Stimulated activated naive CD8-positive, alpha-beta T cell treated with anti-CD3 and anti-CD28 coated beads, Interleukin-15, amount 100 ng/mL, for 72 hours (primary cell): ENCODE measurements at regions not wholly inside any gene's neighbourhood (a gene's known extent, or its start where the extent isn't known, plus 50 kb on each side); places are given as distances from the start of the nearest gene placed in this dataset.
"Not testable (repeated sequence)": the region's sequence is repeated elsewhere in the genome, so short reads cannot be mapped to it uniquely, and the experiment has no call there.

ENCODE experiments used
- ATAC-seq: fragments of 150-1000 bp; cut with Tn5 transposase; 2 replicates; pipeline ENCODE4 v1.10.0; 2021; ENCODE audit warnings: mild to moderate bottlenecking, moderate library complexity
- DNase-seq, 2 donors: peaks; one replicate each; pipeline ENCODE4 v3.0.0; 2021 to 2022
- H3K27ac Mint-ChIP-seq, 2 donors: one replicate each; pipeline ENCODE4 v1.8.0; 2022; ENCODE audit warnings: mild to moderate bottlenecking in 2 of 2, mixed read lengths in 2 of 2, moderate library complexity in 2 of 2
- H3K27me3 Mint-ChIP-seq: one replicate; pipeline ENCODE4 v1.8.0; 2022; ENCODE audit warnings: mixed read lengths
- H3K4me1 Mint-ChIP-seq: one replicate; pipeline ENCODE4 v1.8.0; 2022; ENCODE audit warnings: mild to moderate bottlenecking, mixed read lengths
- H3K4me3 Mint-ChIP-seq, 2 donors: one replicate each; pipeline ENCODE4 v1.8.0; 2022; ENCODE audit warnings: mild to moderate bottlenecking in 2 of 2, mixed read lengths in 2 of 2, moderate library complexity in 1 of 2
- H3K9me3 Mint-ChIP-seq, 2 donors: one replicate each; pipeline ENCODE4 v1.8.0; 2022; ENCODE audit warnings: mixed read lengths in 2 of 2

DNA sequence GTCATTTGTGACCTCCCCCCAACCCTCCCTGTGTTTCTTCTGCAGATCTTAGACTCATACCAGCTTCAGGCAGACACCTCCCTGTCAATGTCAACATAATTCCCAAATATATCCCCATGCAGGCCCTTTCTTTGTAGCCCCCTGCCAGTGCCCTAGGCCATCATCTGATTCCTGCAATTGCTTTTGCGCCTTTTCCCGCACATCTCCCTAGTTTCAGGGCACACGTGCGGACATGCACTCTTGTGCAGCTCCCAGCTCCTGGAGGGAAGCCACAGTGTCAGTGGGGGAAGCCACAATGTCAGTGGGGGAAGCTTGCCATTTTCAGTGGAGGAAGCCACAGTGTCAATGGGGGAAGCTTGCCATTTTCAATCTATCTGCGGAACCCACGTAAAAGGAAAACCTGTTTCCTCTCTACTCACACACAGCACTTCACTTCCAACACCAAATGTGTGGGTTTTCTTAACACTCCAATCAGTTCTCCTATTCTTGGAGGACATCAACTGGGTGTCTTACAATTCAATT is 256.4 kb downstream of the ACKR3 start:
- ATAC-seq: no peak
- no peak overlapping the region for H3K4me3 Mint-ChIP-seq
- H3K4me1 Mint-ChIP-seq: no peaks in the 10 kb centered on the region
- H3K9me3 Mint-ChIP-seq: peaks cover 6 to 11% of the 10 kb centered on the region in 2 donors
- no peak for DNase-seq
- no peaks in the 10 kb centered on the region for H3K27me3 Mint-ChIP-seq
- no peak overlapping the region for H3K27ac Mint-ChIP-seq

DNA sequence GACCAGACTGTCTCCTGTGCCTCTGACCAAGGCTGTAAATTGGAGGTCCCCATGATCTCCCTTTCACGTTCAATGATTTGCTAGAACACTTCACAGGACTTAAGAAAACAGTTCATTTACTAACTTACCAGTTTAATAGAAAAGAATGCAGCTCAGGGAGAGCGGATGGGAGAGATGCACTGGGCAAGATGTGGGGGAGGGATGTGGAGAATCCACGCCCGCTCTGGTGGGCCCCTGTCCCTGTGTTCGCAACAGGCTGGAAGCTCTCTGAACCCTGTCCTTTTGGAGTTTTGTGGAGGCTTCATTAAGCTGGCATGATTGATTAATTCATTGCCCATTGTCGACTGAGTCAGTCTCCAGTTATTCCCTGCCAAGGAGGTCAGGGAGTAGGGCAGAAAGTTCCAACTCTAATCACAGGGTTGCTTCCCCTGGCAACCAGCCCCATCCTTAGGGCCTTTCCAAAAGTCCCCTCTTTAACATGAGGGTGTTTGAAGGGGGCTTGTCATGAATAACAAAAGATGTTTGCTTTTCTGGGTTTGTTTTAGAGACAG is 257.1 kb downstream of the ACKR3 start:
- Mint-ChIP-seq H3K4me3 (no peak overlapping the region), H3K9me3 (peaks cover 6 to 8% of the 10 kb centered on the region in 2 donors), H3K27ac (no peak overlapping the region), H3K27me3 (peaks cover 2% of the 10 kb centered on the region), H3K4me1 (no peaks in the 10 kb centered on the region)
- ATAC-seq (no peak), DNase-seq (no peak)

DNA sequence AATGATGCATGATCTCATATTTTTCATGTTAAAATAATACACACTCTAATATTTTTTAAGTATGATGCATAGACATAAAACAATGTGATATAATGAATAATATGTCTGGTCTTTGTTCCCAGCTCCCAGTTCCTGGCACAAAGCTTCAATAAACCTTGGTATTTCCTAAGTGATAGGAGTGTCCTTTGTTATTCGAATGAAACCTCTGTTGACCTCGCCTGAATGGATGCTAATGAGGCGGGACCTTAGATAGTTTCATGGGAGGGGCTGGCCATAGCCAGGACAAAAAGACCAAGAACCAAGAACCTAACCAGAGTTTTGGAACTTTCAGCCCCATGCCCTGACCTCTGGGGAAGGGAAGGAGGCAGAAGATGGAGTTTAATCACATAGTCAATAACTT is 257.7 kb upstream of the COPS8 start:
- Mint-ChIP-seq H3K4me3 (no peak overlapping the region), H3K27me3 (peaks cover 9% of the 10 kb centered on the region), H3K4me1 (no peaks in the 10 kb centered on the region), H3K9me3 (no peaks in the 10 kb centered on the region), H3K27ac (peak overlapping the region in 1 of 2 donors; percentile 57)
- ATAC-seq: no peak
- DNase-seq: no peak

DNA sequence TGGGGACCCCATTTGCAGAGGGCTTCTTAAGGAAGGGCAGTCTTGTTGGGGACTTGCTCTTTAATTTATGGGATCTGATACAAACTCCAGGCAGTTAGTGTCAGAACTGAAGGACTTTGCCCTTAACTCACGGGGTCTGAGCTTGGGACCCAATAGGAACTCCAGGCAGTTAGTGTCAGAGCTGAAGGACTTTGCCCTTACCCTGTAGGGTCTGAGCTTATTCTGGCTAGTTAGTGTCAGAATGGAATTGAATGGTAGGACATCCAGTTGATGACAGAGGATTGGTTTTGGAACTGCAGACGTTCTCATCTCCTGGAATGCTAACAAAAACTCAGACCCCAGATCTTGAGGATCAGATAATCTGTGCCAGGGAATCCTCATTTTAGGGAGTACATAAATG is 256.9 kb upstream of the COPS8 start:
- DNase-seq (no peak), ATAC-seq (no peak)
- Mint-ChIP-seq H3K27me3 (peaks cover 9% of the 10 kb centered on the region), H3K27ac (no peak overlapping the region), H3K4me3 (no peak overlapping the region), H3K4me1 (no peaks in the 10 kb centered on the region), H3K9me3 (no peaks in the 10 kb centered on the region)

DNA sequence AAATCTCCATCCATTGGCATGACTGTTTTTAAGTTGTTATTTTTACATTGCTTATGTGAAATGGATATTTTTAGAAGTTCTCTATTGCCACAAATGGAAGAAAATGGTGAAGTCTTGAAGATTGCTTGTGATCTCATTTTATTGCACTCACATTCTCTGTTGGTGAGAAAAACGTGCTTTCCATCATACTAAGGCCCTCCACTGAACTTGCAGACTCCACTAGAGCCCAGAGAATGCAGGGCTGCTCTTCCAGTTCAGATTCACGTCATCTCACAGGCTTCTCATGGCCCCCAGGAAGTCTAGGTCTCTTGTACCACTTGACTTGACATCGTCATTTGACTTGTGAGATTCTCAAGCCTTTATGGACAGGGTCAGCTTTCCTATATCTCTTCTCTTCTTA is 254.8 kb upstream of the COPS8 start:
- no peak for ATAC-seq
- peaks cover 0 to 3% of the 10 kb centered on the region in 2 donors for H3K9me3 Mint-ChIP-seq
- no peak overlapping the region for H3K4me3 Mint-ChIP-seq
- H3K27me3 Mint-ChIP-seq: peaks cover 9% of the 10 kb centered on the region
- no peak for DNase-seq
- no peak overlapping the region for H3K27ac Mint-ChIP-seq
- no peaks in the 10 kb centered on the region for H3K4me1 Mint-ChIP-seq

DNA sequence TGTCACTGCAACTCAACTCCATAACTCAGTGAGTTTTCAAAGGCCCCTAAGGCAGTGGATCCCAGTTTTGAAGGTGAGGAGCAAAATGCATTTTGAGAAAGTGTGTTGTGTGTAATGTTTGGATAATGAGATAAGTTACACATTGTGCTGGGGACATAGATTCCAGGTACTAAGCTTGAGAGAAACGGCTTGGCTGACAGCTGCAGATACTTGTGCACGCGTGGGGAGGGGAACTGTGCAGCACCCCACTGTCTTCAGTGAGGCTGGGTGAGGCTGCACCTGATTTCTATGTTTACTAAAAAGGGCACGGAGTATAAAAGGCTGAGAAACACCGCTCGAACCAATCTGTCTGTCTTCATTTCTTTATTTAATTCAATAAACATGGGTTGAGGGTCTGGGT is 254.0 kb upstream of the COPS8 start:
- Mint-ChIP-seq H3K9me3 (peaks cover 0 to 8% of the 10 kb centered on the region in 2 donors), H3K27ac (no peak overlapping the region), H3K4me1 (no peaks in the 10 kb centered on the region), H3K4me3 (no peak overlapping the region), H3K27me3 (peaks cover 9% of the 10 kb centered on the region)
- DNase-seq (no peak), ATAC-seq (no peak)

DNA sequence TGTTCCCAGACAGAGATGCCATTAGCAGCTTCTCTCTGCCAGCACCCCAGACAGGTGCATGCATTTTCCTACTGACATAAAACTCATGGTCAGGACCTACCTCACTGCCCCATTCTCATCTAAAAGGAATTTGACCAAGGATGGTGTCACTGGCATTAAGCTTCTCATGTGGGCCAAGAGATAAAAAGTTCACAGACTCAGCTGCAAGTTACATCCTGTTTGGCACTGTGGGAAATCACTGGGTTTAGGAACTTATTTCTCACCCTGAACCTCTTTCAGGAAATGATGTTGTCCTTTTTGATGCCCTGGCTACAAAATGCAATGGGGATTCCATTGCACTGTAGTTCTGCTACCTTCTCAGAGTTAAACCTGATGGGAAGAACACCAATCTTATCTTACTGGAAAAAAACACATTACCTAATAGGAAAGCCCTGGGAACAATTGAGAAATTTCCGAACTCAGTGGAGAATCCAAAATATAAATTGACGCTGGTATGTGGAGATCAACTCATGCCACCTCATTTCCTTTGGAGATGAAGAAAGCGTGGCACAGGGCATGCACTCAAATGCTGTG is 252.1 kb upstream of the COPS8 start:
- Mint-ChIP-seq H3K4me1 (no peaks in the 10 kb centered on the region), H3K27ac (no peak overlapping the region), H3K9me3 (peaks cover 0 to 8% of the 10 kb centered on the region in 2 donors), H3K4me3 (no peak overlapping the region), H3K27me3 (peaks cover 17% of the 10 kb centered on the region)
- no peak for ATAC-seq
- DNase-seq: no peak

DNA sequence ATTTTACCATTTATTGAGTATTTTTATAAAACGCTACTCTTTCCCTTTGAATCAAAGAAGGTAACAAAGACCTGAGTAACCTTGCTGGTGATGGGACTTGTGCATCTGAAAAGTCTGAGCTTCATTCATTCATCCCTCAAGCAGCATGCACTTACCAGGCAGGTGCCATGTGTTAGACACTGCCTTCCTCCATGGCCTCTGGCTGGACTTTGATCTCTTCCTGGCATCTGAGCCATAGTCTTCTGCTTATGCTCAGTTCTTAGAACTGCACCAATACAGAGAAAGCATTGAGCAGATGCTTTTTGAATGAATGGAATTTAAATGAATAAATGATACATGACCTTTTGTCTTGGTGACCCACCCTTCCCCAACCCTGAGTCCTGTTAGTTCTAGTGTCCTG is 251.4 kb upstream of the COPS8 start:
- H3K27ac Mint-ChIP-seq: no peak overlapping the region
- ATAC-seq: no peak
- no peak for DNase-seq
- no peak overlapping the region for H3K4me3 Mint-ChIP-seq
- peaks cover 17% of the 10 kb centered on the region for H3K27me3 Mint-ChIP-seq
- H3K9me3 Mint-ChIP-seq: peaks cover 0 to 8% of the 10 kb centered on the region in 2 donors
- no peaks in the 10 kb centered on the region for H3K4me1 Mint-ChIP-seq

DNA sequence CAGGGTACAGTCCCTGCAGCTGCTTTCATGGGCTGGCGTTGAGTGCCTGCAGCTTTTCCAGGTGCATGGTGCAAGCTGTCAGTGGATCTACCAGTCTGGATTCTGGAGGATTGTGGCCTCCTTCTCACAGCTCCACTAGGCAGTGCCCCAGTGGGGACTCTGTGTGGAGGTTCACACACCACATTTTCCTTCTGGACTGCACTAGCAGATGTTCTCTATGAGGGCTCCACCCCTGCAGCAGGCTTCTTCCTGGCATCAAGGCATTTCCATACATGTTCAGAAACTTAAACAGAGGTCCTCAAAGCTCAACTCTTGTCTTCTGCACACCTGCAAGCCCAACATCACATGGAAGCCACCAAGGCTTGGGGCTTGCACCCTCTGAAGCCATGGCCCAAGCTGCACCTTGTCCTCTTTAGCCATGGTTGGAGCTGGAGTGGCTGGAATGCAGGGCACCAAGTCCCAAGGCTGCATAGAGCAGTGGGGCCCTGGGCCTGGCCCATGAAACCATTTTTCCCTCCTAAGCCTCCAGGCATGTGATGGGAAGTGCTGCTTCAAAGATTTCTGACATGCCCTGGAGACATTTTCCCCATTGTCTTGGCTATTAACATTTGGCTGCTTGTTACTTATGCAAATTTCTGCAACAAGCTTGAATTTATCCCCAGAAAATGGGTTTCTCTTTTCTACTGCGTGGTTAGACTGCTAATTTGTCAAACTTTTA is 250.2 kb upstream of the COPS8 start:
- no peak for ATAC-seq
- no peak overlapping the region for H3K4me3 Mint-ChIP-seq
- no peaks in the 10 kb centered on the region for H3K4me1 Mint-ChIP-seq
- peaks cover 0 to 8% of the 10 kb centered on the region in 2 donors for H3K9me3 Mint-ChIP-seq
- peaks cover 17% of the 10 kb centered on the region for H3K27me3 Mint-ChIP-seq
- H3K27ac Mint-ChIP-seq: no peak overlapping the region
- no peak for DNase-seq

DNA sequence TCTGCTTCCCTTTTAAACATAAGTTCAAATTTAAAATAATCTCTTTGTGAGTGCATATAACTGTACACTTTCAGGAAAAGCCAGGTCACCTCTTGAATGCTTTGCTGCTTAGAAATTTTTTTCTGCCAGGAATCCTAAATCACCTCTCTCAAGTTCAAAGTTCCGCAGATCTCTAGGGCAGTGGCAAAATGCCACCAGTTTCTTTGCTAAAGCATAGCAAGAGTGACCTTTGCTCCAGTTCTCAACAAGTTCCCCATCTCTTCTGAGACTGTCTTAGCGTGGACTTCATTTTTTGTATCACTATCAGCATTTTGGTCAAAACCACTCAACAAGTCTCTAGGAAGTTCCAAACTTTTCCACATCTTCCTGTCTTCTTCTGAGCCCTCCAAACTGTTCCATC is 249.7 kb upstream of the COPS8 start:
- H3K27ac Mint-ChIP-seq, DNase-seq, H3K4me3 Mint-ChIP-seq, ATAC-seq, H3K4me1 Mint-ChIP-seq, H3K9me3 Mint-ChIP-seq: not testable (repeated sequence)
- peaks cover 17% of the 10 kb centered on the region for H3K27me3 Mint-ChIP-seq

DNA sequence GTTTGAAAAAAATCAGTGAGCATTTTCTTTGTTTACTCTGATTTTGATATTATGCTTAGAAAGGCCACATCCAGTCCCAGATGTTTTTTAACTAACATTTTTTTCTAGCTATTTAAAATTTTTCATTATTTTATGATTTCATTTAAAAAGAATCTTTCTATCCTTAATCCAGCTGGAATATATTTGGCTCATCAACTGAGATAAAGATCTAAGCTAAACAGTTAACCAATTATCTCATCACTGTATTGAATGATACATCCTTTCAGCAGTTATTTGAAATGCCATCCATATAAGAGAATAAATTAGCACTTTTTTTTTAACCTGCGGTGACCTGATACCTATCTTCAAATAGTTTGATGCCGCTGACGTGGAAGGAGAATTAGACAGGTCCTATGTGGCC is 245.5 kb upstream of the COPS8 start:
- H3K27ac Mint-ChIP-seq: no peak overlapping the region
- DNase-seq (no peak), ATAC-seq (no peak)
- no peak overlapping the region for H3K4me3 Mint-ChIP-seq
- H3K4me1 Mint-ChIP-seq: no peaks in the 10 kb centered on the region
- H3K9me3 Mint-ChIP-seq: peaks cover 0 to 8% of the 10 kb centered on the region in 2 donors
- H3K27me3 Mint-ChIP-seq: peaks cover 8% of the 10 kb centered on the region

DNA sequence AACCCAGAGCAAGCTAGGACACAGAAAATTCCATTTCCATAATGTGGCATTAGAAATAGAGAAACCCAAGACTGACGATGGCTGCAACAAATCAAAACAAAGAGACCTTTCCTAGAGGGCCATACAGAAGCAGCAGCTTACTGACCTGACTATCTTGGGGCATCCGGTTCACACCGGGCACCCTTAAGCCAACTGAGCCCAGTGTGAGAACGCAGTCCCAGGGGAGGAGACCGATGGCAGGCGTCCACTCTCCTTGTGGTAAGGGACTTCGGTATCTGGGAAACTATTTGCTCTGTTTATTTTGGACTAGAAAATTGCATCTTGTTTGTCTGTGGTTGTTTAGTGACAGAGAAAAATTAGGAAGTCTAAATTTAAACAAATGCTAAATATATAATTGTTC is 244.8 kb upstream of the COPS8 start:
- DNase-seq (no peak), ATAC-seq (no peak)
- H3K9me3 Mint-ChIP-seq: peaks cover 0 to 6% of the 10 kb centered on the region in 2 donors
- no peak overlapping the region for H3K4me3 Mint-ChIP-seq
- H3K4me1 Mint-ChIP-seq: no peaks in the 10 kb centered on the region
- H3K27me3 Mint-ChIP-seq: peaks cover 12% of the 10 kb centered on the region
- H3K27ac Mint-ChIP-seq: no peak overlapping the region

DNA sequence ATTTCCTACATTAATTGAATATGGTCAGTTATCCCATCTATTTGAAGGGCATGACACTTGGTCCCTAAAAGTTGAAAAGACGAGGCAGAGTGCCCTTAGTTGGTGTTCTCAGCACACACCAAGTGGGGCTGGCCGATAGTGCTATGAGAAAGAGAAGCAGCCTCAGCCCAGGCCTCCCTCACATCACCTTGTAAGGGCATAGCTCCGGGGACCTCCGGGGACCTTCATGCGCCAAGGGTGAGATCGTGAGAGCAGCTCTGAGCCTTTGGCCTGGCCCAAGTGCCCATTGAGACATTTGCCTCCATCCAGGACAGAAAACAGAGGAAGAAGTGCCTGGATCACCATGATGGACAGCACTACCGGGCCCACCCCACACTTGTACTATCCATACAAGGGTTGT is 244.3 kb upstream of the COPS8 start:
- DNase-seq (no peak), ATAC-seq (no peak)
- Mint-ChIP-seq H3K4me3 (no peak overlapping the region), H3K9me3 (peaks cover 0 to under 1% of the 10 kb centered on the region in 2 donors), H3K27me3 (peaks cover 15% of the 10 kb centered on the region), H3K4me1 (no peaks in the 10 kb centered on the region), H3K27ac (no peak overlapping the region)

DNA sequence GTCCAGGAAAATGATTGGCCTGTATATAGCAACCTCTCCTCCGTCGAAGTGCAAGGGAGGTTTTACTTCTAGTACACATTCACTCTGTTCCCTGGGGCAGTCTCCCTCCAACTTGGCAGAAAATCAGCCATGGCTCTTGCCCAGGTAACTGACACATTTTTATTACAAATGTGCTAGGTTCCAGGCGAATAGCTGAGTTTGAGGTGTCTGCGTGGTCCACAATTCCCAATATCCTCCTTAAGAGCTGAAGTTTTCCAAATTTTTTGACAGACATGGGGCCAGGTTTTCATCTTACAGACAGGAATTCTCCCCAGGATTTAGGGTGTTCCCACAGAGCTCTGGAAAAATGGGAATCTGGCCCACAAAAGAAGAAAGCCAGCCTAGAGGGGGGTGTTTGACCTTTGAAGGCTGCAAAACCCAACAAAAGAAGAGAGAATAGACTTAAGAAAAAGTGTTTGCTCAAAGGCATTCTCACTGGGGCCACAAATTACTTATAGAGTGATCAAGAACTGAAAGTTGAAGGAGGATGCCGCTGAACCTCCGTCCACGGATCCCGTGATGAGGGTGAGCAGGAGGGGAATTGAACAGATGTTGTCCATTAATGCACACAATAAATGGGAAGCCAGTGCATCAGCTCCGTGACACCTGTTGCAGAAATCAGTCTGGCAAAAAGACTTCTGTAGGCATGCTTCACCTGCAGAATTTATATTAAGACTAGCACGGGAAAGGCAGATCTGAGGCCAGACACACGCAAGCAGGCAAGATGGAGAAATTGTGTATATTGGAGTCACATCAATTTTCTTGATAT is 242.3 kb upstream of the COPS8 start:
- no peaks in the 10 kb centered on the region for H3K9me3 Mint-ChIP-seq
- H3K27ac Mint-ChIP-seq: peak overlapping the region in 1 of 2 donors; percentile 63
- ATAC-seq (no peak), DNase-seq (no peak)
- H3K4me1 Mint-ChIP-seq: no peaks in the 10 kb centered on the region
- H3K27me3 Mint-ChIP-seq: peaks cover 8% of the 10 kb centered on the region
- H3K4me3 Mint-ChIP-seq: no peak overlapping the region

DNA sequence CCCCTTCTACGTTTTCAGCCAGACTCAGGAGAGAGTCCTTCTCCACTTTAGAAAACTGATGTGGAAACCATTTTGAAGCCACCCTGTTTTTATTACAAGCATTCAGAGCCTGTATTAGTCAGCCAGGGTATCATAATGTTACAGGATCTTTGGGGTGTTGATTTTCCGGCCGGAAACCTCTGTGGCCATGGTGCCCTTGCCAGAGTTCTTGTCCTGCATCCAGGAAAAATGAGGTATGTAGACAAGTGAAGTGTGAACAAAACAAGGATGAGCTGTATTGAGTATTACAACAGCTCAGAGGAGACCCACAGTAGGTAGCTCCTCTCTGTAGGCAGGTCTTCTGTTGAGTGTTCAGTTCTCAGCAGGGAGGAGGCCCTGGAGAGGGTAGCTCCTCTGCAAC is 241.0 kb upstream of the COPS8 start:
- peaks cover 8% of the 10 kb centered on the region for H3K27me3 Mint-ChIP-seq
- no peaks in the 10 kb centered on the region for H3K9me3 Mint-ChIP-seq
- no peaks in the 10 kb centered on the region for H3K4me1 Mint-ChIP-seq
- ATAC-seq (no peak), DNase-seq (no peak)
- H3K27ac Mint-ChIP-seq: no peak overlapping the region
- H3K4me3 Mint-ChIP-seq: no peak overlapping the region

DNA sequence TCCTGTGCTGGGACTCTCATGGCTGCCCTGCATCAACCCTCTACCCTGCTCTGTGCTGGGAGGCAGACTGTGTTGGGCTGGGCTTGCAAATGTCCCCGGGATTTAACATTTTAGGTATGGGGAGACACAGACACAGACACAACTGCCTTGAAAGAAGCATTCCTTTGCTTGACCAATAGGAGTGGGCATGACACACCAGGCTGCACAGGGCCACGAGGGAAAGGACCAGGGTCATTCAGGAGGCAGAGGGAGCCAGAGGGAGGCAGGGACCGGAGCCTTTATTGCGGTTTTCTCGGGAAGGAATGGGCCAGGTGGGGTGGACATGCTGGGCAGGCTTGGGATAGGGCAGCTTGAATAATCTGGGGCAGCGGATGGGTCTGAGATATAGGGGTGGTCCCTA is 238.7 kb upstream of the COPS8 start:
- Mint-ChIP-seq H3K4me3 (no peak overlapping the region), H3K9me3 (no peaks in the 10 kb centered on the region), H3K4me1 (no peaks in the 10 kb centered on the region), H3K27ac (no peak overlapping the region), H3K27me3 (peaks cover 8% of the 10 kb centered on the region)
- ATAC-seq: no peak
- DNase-seq: no peak
